Nephron (organoid): ENCODE measurements at regions not wholly inside any gene's neighbourhood (a gene's known extent, or its start where the extent isn't known, plus 50 kb on each side); places are given as distances from the start of the nearest gene placed in this dataset.

Experiments
- H3K27ac Mint-ChIP-seq, 3 experiments: 2 replicates each; pipeline ENCODE4 v1.8.0; 2020; ENCODE audit warnings: mixed read lengths in 3 of 3, mild to moderate bottlenecking in 2 of 3, moderate library complexity in 1 of 3
- H3K27me3 Mint-ChIP-seq: 2 replicates; pipeline ENCODE4 v1.8.0; 2021; ENCODE audit warnings: low read depth, mild to moderate bottlenecking, moderate library complexity, mixed read lengths
- H3K36me3 Mint-ChIP-seq: 2 replicates; pipeline ENCODE4 v1.8.0; 2020; ENCODE audit warnings: low read depth, mixed read lengths
- H3K4me1 Mint-ChIP-seq: 2 replicates; pipeline ENCODE4 v1.8.0; 2020; ENCODE audit warnings: mixed read lengths
- H3K4me3 Mint-ChIP-seq, 3 experiments: 2 replicates each; pipeline ENCODE4 v1.8.0; 2020; ENCODE audit warnings: mild to moderate bottlenecking in 3 of 3, mixed read lengths in 3 of 3, moderate library complexity in 2 of 3
- H3K9me3 Mint-ChIP-seq: 2 replicates; pipeline ENCODE4 v1.8.0; 2020; ENCODE audit warnings: mixed read lengths
- TF ChIP-seq, protein P1 (sequence below), 3 experiments: fragments of 200-600 bp; sonication (generic); IDR thresholded peaks; one replicate each; pipeline ENCODE4 v1.5.0; 2021; ENCODE audit warnings: antibody characterized with exemption in 3 of 3; ENCODE audit not compliant: unreplicated experiment in 3 of 3

DNA sequence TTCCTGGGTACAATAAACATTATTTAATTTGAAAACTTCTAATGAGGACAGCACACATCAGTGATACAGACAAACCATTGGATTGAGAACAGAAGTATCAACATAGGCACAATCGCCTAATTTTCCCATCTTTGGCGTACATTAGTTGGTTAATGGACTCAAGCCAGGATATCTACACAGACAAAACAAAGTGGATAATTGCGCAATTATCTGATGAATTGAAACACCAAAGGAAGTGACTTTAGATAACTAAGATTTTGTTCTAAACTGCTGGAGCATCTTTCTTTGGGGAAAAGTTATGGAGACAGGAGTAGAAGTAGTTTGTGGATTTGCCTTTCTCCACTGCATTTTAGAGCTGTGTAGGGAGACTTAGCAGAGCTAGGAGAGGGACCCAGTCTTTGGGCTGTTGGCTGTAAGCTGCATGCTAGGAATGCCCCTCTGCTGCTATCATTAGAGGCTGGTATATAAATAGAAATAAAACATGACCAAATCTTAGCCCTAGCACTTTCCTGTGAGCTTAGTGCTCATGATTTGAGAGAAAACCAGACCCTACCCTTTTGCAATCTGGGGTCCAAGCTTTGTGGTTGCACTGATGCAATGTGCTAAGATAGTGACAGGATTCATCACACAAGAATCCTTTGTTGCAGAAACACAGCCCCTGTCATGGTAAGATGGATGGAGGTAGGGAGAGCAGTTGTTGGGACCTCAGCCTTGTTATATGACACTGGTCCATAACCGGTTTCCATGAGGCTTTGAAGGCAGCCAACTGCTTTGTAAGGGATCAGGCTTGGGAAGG lies 264.5 kb upstream of the PIK3C3 start:
- no peaks in the 10 kb centered on the region for H3K36me3 Mint-ChIP-seq
- H3K4me1 Mint-ChIP-seq: peaks cover 2% of the 10 kb centered on the region
- H3K27me3 Mint-ChIP-seq: peaks cover 3% of the 10 kb centered on the region

GRCh38 chr18:41687138-41687537 lies 267.9 kb upstream of the PIK3C3 start:
- no peaks in the 10 kb centered on the region for H3K36me3 Mint-ChIP-seq
- no peaks in the 10 kb centered on the region for H3K4me1 Mint-ChIP-seq
- no peak overlapping the region for H3K4me3 Mint-ChIP-seq
- peaks cover 3% of the 10 kb centered on the region for H3K27me3 Mint-ChIP-seq
- no peaks in the 10 kb centered on the region for H3K9me3 Mint-ChIP-seq
- no peak overlapping the region for H3K27ac Mint-ChIP-seq
- TF ChIP-seq, protein P1, sequence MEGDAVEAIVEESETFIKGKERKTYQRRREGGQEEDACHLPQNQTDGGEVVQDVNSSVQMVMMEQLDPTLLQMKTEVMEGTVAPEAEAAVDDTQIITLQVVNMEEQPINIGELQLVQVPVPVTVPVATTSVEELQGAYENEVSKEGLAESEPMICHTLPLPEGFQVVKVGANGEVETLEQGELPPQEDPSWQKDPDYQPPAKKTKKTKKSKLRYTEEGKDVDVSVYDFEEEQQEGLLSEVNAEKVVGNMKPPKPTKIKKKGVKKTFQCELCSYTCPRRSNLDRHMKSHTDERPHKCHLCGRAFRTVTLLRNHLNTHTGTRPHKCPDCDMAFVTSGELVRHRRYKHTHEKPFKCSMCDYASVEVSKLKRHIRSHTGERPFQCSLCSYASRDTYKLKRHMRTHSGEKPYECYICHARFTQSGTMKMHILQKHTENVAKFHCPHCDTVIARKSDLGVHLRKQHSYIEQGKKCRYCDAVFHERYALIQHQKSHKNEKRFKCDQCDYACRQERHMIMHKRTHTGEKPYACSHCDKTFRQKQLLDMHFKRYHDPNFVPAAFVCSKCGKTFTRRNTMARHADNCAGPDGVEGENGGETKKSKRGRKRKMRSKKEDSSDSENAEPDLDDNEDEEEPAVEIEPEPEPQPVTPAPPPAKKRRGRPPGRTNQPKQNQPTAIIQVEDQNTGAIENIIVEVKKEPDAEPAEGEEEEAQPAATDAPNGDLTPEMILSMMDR (IDR thresholded peaks at IDR 0.05; ENCODE audit: unreplicated experiment in 3 of 3): no peak

More for the DNA sequence above, 264.5 kb upstream of the PIK3C3 start:
- Mint-ChIP-seq H3K4me3 (no peak overlapping the region), H3K9me3 (no peaks in the 10 kb centered on the region), H3K27ac (no peak overlapping the region)
- TF ChIP-seq, protein P1 (IDR thresholded peaks at IDR 0.05; ENCODE audit: unreplicated experiment in 3 of 3): no peak

DNA sequence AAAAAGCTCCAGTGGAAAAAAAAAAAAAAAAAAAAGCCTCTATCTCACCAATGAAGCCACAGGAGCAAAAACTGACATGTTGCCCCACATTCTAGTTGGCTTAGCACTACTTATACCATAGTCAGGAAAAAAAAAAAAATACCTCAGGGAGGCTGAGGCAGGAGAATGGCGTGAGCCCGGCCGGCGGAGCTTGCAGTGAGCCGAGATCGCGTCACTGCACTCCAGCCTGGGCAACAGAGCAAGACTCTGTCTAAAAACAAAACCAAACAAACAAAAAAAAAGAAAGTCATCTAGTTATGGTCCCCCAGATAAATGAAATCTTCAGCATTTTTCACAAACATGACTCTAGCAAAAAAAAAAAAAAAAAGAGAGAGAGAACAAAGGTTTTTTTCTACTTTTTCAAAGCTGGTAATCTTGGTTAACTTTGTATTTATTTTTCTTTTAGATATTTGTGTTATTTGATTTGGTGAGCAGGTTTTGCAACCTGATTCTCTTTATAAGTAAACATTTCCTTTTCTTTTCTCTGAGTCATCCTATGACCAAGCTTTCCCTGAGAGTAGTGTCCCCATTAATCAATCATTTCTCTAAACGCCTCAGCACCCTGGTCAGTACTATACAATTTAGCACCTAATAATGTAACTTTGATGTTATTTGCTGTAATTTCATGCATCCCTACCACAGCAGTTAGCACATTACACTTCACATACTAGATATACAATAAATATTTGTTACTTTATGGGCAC lies 273.7 kb upstream of the PIK3C3 start:
- Mint-ChIP-seq H3K4me3 (no peak overlapping the region), H3K36me3 (no peaks in the 10 kb centered on the region), H3K27ac (no peak overlapping the region), H3K9me3 (no peaks in the 10 kb centered on the region), H3K27me3 (no peaks in the 10 kb centered on the region), H3K4me1 (no peaks in the 10 kb centered on the region)
- TF ChIP-seq, protein P1 (IDR thresholded peaks at IDR 0.05; ENCODE audit: unreplicated experiment in 3 of 3): no peak

DNA sequence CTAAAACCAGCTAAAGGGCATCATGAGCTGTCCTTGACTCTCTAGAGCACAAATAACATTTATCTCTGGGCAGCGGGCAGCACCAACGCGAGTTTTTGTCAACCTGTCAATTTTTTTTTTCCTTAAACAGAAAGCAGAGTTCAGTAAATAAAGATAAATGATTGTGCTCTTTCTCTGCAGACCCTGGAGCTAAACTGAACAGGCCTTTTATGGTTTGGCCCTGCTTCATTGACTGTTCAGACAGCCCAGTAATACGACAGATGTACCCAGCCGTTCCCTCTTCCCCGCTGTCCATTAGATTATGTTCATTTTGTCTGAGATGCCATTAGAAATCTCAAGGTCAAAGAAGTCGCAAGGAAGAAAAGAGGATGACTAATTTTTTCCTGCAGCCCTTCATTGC lies 280.5 kb upstream of the PIK3C3 start:
- no peak overlapping the region for H3K27ac Mint-ChIP-seq
- TF ChIP-seq, protein P1 (IDR thresholded peaks at IDR 0.05; ENCODE audit: unreplicated experiment in 3 of 3): no peak
- no peaks in the 10 kb centered on the region for H3K9me3 Mint-ChIP-seq
- peaks cover 3% of the 10 kb centered on the region for H3K27me3 Mint-ChIP-seq
- no peaks in the 10 kb centered on the region for H3K36me3 Mint-ChIP-seq
- no peaks in the 10 kb centered on the region for H3K4me1 Mint-ChIP-seq
- no peak overlapping the region for H3K4me3 Mint-ChIP-seq

DNA sequence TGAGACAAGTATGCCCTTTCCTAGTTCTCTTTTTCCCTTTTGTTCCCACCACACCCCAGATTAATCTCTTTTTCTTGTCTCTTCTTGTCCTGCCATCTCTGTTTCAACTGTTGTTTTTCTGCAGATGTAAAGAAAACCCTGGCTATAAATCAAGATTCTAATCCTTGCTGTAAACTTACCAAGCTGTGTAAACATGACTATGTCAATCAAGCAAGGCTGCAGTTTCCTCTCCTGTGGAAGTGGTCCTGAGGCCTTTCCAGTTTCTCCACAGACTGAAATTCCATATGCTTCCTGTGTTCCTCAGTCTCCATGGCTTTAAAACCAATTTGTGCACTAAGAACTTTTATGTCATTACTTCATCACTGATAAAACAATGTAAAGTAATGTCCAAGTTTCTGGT lies 288.8 kb upstream of the PIK3C3 start:
- no peak overlapping the region for H3K4me3 Mint-ChIP-seq
- peaks cover 4% of the 10 kb centered on the region for H3K27me3 Mint-ChIP-seq
- H3K4me1 Mint-ChIP-seq: peaks cover 4% of the 10 kb centered on the region
- H3K9me3 Mint-ChIP-seq: no peaks in the 10 kb centered on the region
- TF ChIP-seq, protein P1 (IDR thresholded peaks at IDR 0.05; ENCODE audit: unreplicated experiment in 3 of 3): no peak
- peak overlapping the region in 1 of 3 experiments; percentile 5 for H3K27ac Mint-ChIP-seq
- no peaks in the 10 kb centered on the region for H3K36me3 Mint-ChIP-seq
